ENCODE measurements at regions not wholly inside any gene's neighbourhood (a gene's known extent, or its start where the extent isn't known, plus 50 kb on each side); places are given as distances from the start of the nearest gene placed in this dataset.
"Not testable (repeated sequence)": the region's sequence is repeated elsewhere in the genome, so short reads cannot be mapped to it uniquely, and the experiment has no call there.

DNA sequence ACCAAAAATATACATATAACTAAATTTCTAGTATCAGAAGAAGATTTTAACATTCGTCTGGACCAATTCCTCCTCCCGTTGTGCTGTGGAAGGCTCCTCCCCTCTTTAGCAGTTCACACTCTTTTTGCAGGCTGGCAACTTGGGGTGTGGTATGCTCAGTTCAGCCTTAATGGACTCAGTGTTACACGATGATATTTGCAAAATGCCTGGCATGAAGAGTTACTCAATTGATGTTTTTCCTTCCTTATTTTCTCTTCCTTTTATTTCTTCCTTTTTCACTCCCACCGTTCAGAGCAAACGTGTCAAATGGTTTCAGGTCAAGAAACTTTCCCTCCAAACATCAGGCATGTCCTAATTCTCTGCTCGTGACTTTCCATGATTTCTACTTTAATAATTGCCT lies 248.3 kb downstream of the PHF14 start:
- no peak for DNase-seq

DNA sequence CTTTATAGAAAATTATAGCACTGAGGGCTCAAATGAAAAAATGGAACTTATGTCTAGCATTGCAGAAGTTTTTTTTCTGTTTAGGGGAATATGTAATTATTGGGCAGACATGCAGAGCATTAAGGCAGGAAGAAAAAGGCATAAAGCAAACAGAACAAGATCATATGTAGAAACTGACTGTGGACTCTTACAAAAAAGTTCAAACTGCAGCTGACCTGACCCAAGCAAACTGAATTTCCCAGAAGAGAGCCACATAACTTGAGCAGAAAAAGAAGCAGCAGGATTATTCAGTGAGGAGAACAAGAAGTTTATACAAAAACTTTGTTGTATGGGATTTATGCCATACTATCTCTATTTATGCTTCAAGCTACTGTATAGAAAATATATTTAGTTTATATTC lies 250.9 kb downstream of the PHF14 start:
- DNase-seq: no peak

DNA sequence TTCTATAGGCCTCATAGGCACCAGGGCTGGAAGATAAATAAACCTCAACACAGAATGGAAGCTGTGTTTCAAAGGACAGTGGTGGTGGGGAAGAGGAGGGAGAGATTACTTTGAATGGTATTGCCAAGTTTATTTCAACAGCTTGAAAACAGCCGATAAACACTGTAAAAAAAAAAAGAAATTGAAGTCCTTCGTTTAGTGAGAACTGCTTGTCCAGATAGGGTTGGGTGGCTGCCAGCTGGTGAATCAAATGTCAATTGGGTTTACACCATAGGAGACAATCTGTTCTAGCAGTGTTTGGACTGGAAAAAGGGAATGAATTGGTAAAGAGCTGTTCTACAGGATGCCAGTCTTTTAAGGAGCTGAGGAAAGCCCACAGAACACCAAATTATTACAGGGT lies 254.8 kb downstream of the PHF14 start:
- DNase-seq: peak; percentile 18

DNA sequence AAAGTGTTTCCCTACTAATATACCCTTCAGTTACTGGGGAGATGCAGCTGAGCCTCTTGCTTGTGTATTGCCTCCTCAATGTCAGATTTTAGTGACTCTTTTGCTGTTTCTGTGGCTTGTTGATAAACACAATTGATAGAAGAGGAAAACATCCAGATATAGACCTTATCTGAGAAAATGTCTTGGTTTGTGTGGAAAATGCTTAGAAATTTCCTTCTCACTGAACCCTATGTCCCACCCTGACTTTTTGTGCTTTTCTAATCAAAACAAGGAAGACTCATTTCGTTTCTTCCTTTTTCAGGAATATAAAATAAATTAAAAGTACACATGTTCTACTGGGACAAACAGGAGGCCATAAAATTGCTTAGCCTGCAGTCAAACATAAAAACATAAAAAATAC lies 257.5 kb downstream of the PHF14 start:
- no peak for DNase-seq

DNA sequence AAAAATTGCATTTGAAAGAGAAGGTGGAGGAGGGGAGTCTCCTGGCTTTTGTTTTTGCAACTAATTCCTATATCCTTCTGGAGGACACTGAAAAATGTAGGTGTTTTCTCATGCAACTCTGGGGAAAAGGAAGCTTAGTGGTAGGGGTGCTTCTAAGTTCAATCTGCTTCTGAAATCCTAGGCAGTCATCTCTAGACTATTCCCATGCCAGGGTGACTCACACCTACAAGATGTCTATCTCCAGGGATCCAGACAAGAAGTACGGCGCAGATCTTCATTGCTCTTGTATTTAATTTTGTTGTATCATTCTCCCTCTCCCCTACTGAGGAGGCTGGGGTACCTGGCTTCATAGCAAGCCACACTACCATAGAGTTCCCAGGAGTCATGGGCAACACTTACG lies 258.8 kb downstream of the PHF14 start:
- no peak for DNase-seq

DNA sequence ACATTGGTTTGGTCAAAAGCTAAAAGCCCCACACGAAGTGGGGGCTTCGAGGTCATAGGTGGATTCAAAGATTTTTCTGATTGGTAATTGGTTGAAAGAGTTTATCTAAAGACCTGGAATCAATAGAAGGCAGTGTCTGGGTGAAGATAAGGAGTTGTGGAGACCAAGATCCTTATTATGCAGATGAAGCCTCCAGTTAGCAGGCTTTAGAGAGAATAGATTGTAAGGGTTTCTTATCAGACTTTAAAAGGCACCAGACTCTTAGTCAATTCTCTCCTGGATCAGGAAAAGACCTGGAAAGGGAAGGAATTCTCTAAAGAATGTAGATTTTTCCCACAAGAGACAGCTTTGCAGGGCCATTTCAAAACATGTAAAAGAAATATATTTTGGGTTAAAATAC lies 260.2 kb downstream of the PHF14 start:
- DNase-seq: no peak

DNA sequence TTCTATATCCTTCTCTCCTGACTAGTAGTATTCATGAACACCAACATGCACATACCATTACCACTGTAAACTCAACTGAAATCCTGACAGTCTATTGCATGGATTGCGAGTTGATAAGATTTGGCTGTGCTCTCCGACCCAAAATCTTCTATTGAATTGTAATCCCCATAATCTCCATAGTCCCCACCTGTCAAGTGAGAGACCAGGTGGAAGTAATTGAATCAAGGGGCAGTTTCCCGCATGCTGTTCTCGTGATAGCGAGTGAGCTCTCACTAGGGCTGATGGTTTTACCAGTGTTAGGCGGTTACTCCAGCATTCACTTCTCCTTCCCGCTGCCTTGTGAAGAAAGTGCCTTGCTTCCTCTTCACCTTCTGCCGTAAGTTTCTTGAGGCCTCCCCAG lies 261.8 kb downstream of the PHF14 start:
- DNase-seq: no peak

DNA sequence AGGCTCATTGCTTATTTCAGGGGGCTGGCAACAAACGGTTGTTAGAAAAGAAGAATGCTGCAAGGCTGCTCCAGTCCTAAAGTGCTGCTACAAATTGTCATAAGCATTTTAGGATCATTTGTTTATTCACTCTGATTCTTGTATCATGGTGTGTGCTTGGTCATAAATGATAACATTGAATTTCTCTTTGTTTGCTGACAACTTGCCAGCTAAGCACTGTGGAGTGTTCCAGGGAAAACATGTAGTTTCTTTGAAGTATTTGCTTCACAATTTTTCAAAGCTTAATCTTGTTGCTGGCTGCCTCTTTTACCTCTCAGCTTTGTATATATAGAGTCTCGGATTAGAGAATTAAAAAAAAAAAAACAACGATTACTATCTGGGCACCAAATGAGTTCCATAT lies 263.0 kb downstream of the PHF14 start:
- no peak for DNase-seq

DNA sequence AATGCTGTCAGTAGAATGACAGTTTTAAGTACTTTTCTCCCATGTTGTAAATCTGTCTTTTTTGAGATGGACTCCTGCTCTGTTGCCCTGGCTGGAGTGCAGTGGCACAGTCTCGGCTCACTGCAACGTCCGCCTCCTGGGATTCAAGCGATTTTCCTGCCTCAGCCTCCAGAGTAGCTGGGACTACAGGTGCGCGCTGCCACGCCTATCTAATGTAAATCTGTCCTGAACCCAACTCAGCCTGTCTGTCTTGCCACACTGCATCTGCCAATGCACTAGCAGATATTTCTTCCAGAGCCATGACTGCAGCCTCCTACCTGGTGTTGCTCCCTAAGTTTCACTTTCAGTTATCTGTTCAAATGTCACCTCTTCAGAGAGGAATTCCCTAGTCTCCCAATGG lies 264.1 kb downstream of the PHF14 start:
- DNase-seq: peak; percentile 79

DNA sequence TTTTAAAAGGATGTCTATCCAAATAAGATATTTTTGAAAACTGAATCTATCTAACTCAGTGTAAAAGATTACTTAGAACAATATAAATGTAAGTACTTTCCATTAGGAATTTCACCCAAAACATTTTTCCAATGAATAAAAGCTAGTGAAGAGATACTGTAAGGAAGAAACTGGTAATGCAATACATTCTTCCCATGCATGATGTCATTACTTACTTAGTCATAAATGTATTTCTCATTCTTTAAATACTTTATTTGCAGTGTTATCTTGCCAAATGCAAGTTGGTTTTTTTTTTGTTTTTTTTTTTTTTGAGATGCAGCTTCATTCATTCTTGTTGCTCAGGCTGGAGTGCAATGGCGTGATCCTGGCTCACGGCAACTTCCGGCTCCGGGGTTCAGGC lies 265.6 kb downstream of the PHF14 start:
- DNase-seq: no peak

DNA sequence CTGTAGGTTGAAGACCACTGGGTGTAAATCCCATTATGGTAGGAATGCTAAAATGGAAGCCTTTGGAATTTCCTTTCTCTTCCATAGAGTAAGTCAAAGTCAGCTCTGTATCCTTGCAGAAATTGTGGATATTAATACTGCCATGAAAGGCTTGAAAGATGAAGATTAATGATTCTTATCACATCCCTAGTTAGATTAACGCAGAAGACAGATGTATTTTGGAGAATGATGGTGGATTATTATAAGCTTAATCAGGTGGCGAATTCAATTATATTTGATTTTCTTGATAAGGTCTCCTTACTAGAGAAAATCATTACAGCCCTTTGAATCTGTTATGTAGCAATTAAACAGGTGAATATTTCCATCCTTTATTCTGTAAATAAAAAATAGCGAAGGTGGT lies 270.1 kb downstream of the PHF14 start:
- no peak for DNase-seq

DNA sequence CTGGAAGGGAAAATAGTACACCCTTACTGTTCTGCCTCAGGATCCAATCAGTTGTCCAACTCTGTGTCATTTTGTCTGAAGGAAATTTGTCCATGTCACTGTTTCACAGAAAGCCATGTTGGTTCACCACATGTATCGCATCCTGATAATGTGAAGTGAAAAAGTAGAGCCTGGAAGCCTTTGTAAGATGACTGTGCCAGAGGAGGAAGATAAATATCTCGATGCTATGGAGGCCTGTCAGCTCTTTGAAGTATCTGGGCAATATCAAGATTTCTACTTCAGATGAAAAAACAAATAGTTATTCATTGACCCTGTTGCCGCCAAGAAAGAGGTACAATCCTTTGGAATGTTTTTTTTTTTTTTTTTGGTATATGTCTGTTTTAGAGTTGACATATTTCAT lies 270.5 kb downstream of the PHF14 start:
- no peak for DNase-seq

DNA sequence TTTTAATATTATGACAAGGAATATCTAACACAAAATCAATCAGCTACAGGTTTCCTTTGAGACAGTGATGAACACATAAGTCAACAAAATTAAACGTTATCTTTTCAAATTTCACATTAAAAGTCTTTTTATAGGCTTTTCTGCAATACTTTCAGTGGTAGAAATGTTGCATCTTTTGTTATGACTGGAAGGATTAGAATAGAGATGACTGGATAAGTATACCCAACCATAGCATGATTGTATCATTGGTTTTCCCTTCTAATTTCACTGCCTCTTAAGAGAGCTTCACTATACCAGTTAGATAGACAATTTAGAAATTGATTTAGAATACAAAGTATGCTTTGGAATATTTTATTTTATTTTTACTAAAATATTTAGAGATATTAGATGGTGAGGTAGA lies 273.9 kb downstream of the PHF14 start:
- no peak for DNase-seq

DNA sequence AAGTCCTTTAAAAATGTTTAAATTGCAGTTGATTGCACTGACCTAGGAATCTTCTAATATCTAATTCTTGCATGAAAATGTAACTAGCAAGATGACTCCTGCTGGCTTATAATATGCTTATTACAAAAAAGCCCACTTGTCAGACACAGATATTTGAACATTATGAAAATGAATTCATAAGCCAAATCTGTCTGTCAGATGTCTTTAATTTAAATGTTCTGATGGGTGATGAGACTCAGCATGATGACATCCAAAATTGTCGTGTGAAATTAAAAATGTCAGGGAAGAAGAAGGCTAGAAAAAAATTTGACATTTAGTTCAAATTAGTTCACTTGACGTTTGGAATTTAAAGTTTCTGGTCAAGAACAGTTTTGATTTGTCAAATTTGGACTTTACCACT lies 277.8 kb downstream of the PHF14 start:
- DNase-seq: no peak

DNA sequence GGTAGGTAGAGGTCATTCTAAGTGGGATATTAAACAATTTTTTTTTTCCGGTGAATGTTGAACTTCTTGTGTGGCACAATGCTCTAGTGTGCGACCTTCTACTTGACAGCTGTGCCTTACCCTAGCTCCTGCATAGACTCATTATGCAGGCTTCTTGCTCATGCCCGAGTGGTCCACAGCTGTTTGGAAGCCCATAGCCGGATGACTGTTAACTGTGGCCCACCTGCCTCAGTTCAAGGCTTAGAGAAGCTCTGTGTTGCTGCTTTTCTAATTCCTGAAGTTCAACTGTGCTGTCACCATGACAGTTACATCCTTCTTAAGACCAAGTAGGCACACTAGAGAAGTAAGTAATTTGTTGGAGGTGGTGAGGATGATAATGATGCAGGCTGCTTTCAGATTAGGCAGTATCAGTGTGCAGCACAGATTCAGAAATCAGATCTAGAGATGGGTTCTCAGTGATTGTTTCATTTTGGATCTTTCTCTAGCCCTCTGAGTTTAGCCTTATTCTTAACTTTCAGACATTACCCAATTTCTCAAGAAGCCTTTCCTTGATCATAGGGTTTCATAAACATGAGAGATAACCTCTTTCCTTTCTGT lies 278.4 kb downstream of the PHF14 start:
- no peak for DNase-seq

DNA sequence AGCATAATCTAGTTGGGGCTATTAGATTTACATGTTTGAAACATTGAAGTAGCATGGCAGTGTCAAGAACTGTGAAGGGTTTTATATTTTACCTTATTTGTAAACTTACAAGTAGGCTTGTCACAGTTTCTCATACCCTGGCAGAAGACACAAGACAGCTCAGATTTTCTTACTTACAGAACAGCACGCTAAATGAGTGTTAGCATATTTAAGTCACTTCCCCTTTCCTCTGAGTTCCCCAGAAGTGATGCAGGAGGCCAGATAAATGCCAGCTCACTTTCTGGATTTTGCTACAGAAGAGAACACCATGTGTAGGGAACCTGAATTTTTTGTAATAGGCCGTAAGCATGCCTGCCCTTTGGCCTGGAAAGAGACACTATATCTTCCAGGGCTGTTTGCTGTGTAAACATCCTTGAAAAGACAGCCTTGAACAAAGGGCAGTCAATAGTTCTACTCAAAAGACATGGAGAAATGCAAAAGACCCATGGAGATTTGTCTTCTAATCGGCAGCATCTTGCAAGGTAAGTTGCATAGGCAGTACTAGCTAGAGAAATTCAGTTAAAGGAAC lies 279.1 kb downstream of the PHF14 start:
- peak; percentile 30 for DNase-seq

DNA sequence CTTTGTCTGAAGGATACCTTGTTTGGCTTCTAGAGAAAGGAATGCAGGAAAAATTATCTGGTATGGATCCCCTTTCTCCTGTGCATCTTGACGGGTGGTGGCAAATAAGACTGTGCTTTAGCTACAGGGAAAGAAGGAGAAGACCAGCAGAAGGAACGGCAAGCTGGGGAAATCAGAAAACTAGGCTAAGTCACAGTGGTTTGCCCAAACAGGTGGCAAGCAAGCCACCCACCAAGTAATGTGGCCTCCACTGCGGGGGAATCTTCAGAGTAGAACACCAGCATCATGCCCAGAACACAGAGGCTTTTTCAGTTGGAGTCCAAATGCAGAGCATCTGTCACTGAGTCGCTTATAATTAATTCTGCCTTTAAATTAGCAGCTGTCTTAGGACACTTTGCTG lies 282.8 kb downstream of the PHF14 start:
- no peak for DNase-seq

DNA sequence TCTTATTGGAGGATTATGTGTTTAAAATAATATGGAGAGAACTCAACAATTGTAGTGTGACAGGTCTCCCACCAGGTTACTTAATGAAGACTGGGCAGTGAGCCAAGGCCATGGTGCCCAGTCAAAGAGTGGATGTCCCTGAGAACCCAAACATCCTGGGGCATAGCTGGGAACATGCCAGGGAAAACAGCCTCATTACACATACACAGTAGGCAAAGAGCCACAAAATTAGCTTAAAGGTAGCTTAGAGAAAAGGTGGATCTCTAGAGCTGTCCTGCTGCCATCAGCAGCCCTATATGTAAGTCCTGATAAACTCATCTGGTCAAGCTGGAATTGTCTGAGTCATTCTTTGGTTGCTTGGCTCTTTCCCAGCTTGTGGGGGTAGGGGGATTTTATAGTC lies 287.8 kb downstream of the PHF14 start:
- DNase-seq: peak; percentile 84

DNA sequence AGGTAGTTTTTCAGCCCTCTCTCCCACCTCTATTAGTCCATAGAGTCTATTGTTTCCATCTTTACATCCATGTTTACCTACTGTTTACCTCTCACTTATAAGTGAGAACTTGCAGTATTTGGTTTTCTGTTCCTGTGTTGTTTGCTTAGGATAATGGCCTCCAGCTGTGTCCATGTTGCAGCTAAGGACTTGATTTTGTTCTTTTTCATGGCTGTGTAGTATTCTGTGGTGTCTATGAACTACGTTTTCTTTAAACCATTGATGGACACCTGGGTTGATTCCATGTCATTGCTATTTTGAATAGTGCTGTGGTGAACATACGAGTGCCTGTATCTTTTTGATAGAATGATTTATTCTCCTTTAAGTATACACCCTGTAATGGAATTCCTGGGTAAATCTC lies 292.4 kb downstream of the PHF14 start:
- no peak for DNase-seq

DNA sequence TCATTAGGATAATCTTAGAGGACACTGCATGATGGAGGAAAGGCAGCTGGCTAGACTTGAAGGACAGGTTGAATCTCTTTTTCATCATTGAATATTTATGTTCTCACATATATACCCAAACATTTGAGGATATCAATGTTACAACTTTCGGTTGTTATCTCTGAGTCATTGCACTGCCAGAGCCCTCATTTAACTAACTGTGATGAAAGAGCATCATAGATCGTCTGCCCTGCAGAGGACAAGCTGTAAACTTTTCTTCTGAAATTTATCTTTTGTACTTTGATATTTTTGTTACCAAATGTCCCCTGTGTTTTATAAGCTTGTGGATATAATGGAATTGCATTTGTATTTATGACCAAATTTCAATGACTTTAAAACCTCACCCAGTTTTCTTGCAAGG lies 298.7 kb downstream of the PHF14 start:
- no peak for DNase-seq

DNA sequence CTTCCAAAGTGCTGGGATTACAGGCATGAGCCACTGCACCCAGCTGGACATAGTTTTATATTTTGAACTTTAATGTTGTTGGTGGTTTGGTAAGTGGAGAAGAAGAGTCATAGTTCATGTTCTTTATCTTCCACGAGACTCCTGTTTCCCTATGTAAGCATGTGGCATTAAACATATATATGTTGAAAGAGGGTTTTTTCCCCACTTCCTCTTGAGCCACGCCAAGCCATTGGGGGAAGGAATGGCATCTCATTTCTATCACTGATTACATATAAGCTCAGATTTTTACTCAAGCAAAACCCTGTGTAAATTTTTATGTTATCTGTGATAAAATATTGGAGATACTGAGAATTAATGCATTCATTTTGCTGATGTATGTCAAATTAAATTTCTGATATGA lies 300.4 kb downstream of the PHF14 start:
- no peak for DNase-seq

DNA sequence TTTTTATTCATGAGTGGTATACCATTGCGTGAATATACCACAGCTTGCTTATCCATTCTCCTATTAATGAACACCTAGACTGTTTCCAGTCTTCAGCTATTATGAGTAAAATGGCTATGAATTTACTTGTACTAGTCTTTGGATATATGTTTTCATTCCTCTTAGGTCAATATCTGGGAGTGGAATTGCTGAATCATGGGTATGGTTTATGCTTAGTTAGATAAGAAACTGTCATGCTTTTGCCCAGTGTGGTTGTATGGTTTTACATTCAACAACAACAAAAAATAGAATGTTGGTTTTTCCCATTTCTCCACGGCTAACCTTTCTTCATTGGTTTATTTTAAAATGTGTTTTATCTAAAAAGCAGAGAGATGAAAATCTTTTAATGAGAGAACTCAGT lies 308.3 kb downstream of the PHF14 start:
- DNase-seq: no peak

DNA sequence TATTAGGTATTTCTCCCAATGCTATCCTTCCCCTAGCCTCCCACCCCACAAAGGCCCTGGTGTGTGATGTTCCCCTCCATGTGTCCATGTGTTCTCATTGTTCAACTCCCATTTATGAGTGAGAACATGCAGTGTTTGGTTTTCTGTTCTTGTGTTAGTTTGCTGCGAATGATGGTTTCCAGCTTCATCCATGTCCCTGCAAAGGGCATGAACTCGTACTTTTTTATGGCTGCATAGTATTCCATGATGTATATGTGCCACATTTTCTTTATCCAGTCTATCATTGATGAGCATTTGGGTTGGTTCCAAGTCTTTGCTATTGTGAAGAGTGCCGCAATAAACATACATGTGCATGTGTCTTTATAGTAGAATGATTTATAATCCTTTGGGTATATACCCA lies 309.9 kb downstream of the PHF14 start:
- not testable (repeated sequence) for DNase-seq

DNA sequence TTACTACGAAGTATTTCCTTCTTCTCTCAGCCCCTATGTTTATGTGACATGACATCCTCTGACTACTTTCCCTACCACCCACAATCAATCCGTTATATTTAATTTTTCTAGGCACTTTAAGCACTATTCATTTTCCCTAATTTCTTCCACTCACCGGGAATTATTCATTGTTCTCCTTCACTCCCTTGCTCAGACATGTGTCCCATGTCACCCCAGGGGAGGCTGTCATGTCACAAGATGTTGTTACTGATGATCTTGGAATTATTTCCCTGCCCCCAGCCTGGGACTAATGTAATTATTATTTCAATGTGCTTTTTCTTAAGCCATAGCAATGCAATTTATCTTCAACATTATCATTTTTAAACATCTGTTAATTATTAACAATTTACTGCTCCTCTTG lies 317.2 kb downstream of the PHF14 start:
- DNase-seq: no peak

DNA sequence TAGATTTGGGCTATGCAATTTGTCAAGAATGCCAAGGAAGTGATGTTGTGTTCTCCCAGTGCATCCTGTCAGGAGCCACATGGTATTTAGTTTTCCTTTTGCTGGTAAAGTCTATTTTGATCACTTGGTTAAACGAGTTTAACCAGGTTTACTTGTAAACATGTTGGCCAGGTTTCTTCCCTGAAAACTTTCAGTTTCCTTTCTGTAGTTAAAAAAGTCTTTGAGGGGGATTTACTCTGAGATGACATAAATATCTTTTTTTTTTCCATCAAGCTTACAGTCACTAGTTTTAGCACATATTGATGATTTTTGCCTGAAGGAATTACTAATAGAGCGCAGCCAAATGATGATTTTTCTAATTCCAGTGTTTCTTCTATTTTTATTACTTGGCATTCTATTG lies 320.5 kb downstream of the PHF14 start:
- DNase-seq: peak; percentile 22

DNA sequence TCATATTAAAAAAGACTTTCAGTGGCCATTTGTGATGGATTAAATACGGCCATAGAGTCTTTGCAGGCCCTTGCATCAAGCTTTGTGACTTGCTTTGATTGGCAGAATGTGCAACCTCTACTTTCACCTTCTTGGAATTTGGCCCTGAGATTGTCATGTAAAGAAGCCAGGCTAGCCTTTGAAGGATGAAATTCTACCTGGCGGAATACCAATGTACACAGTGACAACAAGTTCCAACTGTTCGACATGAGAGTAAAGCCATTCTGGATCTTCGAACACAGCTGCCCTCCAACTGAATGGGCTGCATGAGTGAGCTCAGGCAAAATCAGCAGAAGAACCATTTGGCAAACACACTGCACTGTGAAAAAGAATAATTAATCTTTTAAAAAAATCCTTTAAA lies 321.3 kb downstream of the PHF14 start:
- peak; percentile 22 for DNase-seq

All from DMS53 (cell line).